ENCODE measurements at regions not wholly inside any gene's neighbourhood (a gene's known extent, or its start where the extent isn't known, plus 50 kb on each side); places are given as distances from the start of the nearest gene placed in this dataset.

- Histone ChIP-seq H3K9me3 (ENCODE audit: low read depth, low read length) (no peaks in the 10 kb centered on the region), H3K27ac (no peak overlapping the region), H3K4me3 (no peak overlapping the region), H3K36me3 (ENCODE audit: insufficient read depth, low read length) (no peaks in the 10 kb centered on the region), H3K9ac (ENCODE audit: insufficient read length) (no peak overlapping the region)
- DNase-seq (ENCODE audit: low read depth, low spot score), result no peak
- TF ChIP-seq FOXP2 (optimal IDR thresholded peaks at IDR 0.05; ENCODE audit: control extremely low read depth, extremely low read length, insufficient read depth) (no peak), POLR2AphosphoS5 (IDR thresholded peaks at IDR 0.05; ENCODE audit: borderline replicate concordance, low read depth, low read length) (no peak), EZH2 (IDR thresholded peaks at IDR 0.05) (no peak)
These were observed 124.0 kb downstream of the RAP2B start for GRCh38 chr3:153285982-153286381.

GRCh38 chr3:153287017-153287416 is 125.0 kb downstream of the RAP2B start:
- TF ChIP-seq EZH2 (IDR thresholded peaks at IDR 0.05) (no peak), POLR2AphosphoS5 (IDR thresholded peaks at IDR 0.05; ENCODE audit: borderline replicate concordance, low read depth, low read length) (no peak), FOXP2 (optimal IDR thresholded peaks at IDR 0.05; ENCODE audit: control extremely low read depth, extremely low read length, insufficient read depth) (no peak)
- Histone ChIP-seq H3K4me3 (no peak overlapping the region), H3K9ac (ENCODE audit: insufficient read length) (no peak overlapping the region), H3K36me3 (ENCODE audit: insufficient read depth, low read length) (no peaks in the 10 kb centered on the region), H3K27ac (no peak overlapping the region), H3K9me3 (ENCODE audit: low read depth, low read length) (no peaks in the 10 kb centered on the region)
- no peak for DNase-seq (ENCODE audit: low read depth, low spot score)

GRCh38 chr3:153289334-153289808 is 127.3 kb downstream of the RAP2B start:
- H3K27ac ChIP-seq, result no peak overlapping the region
- no peak for DNase-seq (ENCODE audit: low read depth, low spot score)
- no peaks in the 10 kb centered on the region for H3K9me3 ChIP-seq (ENCODE audit: low read depth, low read length)
- H3K9ac ChIP-seq (ENCODE audit: insufficient read length), result no peak overlapping the region
- no peak overlapping the region for H3K4me3 ChIP-seq
- no peaks in the 10 kb centered on the region for H3K36me3 ChIP-seq (ENCODE audit: insufficient read depth, low read length)
- TF ChIP-seq POLR2AphosphoS5 (IDR thresholded peaks at IDR 0.05; ENCODE audit: borderline replicate concordance, low read depth, low read length) (no peak), EZH2 (IDR thresholded peaks at IDR 0.05) (no peak), FOXP2 (optimal IDR thresholded peaks at IDR 0.05; ENCODE audit: control extremely low read depth, extremely low read length, insufficient read depth) (no peak)

GRCh38 chr3:153290268-153291015 is 128.4 kb downstream of the RAP2B start:
- H3K9me3 ChIP-seq (ENCODE audit: low read depth, low read length), result no peaks in the 10 kb centered on the region
- H3K9ac ChIP-seq (ENCODE audit: insufficient read length), result no peak overlapping the region
- no peak overlapping the region for H3K4me3 ChIP-seq
- TF ChIP-seq POLR2AphosphoS5 (IDR thresholded peaks at IDR 0.05; ENCODE audit: borderline replicate concordance, low read depth, low read length), result no peak
- TF ChIP-seq FOXP2 (optimal IDR thresholded peaks at IDR 0.05; ENCODE audit: control extremely low read depth, extremely low read length, insufficient read depth), result no peak
- TF ChIP-seq EZH2 (IDR thresholded peaks at IDR 0.05), result no peak
- DNase-seq (ENCODE audit: low read depth, low spot score), result no peak
- H3K27ac ChIP-seq, result no peak overlapping the region
- H3K36me3 ChIP-seq (ENCODE audit: insufficient read depth, low read length), result no peaks in the 10 kb centered on the region

- Histone ChIP-seq H3K4me3 (no peak overlapping the region), H3K9me3 (ENCODE audit: low read depth, low read length) (no peaks in the 10 kb centered on the region), H3K36me3 (ENCODE audit: insufficient read depth, low read length) (no peaks in the 10 kb centered on the region), H3K27ac (no peak overlapping the region), H3K9ac (ENCODE audit: insufficient read length) (no peak overlapping the region)
- TF ChIP-seq EZH2 (IDR thresholded peaks at IDR 0.05), result no peak
- no peak for TF ChIP-seq FOXP2 (optimal IDR thresholded peaks at IDR 0.05; ENCODE audit: control extremely low read depth, extremely low read length, insufficient read depth)
- TF ChIP-seq POLR2AphosphoS5 (IDR thresholded peaks at IDR 0.05; ENCODE audit: borderline replicate concordance, low read depth, low read length), result no peak
- no peak for DNase-seq (ENCODE audit: low read depth, low spot score)
These were observed 129.1 kb downstream of the RAP2B start for GRCh38 chr3:153291059-153291685.

GRCh38 chr3:153293265-153293664 is 131.2 kb downstream of the RAP2B start:
- H3K4me3 ChIP-seq, result no peak overlapping the region
- TF ChIP-seq FOXP2 (optimal IDR thresholded peaks at IDR 0.05; ENCODE audit: control extremely low read depth, extremely low read length, insufficient read depth) (no peak), EZH2 (IDR thresholded peaks at IDR 0.05) (no peak), POLR2AphosphoS5 (IDR thresholded peaks at IDR 0.05; ENCODE audit: borderline replicate concordance, low read depth, low read length) (no peak)
- no peaks in the 10 kb centered on the region for H3K9me3 ChIP-seq (ENCODE audit: low read depth, low read length)
- H3K27ac ChIP-seq, result no peak overlapping the region
- H3K9ac ChIP-seq (ENCODE audit: insufficient read length), result no peak overlapping the region
- H3K36me3 ChIP-seq (ENCODE audit: insufficient read depth, low read length), result no peaks in the 10 kb centered on the region
- no peak for DNase-seq (ENCODE audit: low read depth, low spot score)

- no peak for TF ChIP-seq POLR2AphosphoS5 (IDR thresholded peaks at IDR 0.05; ENCODE audit: borderline replicate concordance, low read depth, low read length)
- TF ChIP-seq EZH2 (IDR thresholded peaks at IDR 0.05), result no peak
- H3K4me3 ChIP-seq, result no peak overlapping the region
- H3K27ac ChIP-seq, result no peak overlapping the region
- DNase-seq (ENCODE audit: low read depth, low spot score), result no peak
- H3K36me3 ChIP-seq (ENCODE audit: insufficient read depth, low read length), result no peaks in the 10 kb centered on the region
- no peak overlapping the region for H3K9ac ChIP-seq (ENCODE audit: insufficient read length)
- H3K9me3 ChIP-seq (ENCODE audit: low read depth, low read length), result no peaks in the 10 kb centered on the region
These were observed 133.9 kb downstream of the RAP2B start for GRCh38 chr3:153295901-153296300.

GRCh38 chr3:153305189-153305588 is 143.2 kb downstream of the RAP2B start:
- TF ChIP-seq POLR2AphosphoS5 (IDR thresholded peaks at IDR 0.05; ENCODE audit: borderline replicate concordance, low read depth, low read length), result no peak
- TF ChIP-seq EZH2 (IDR thresholded peaks at IDR 0.05), result no peak
- TF ChIP-seq FOXP2 (optimal IDR thresholded peaks at IDR 0.05; ENCODE audit: control extremely low read depth, extremely low read length, insufficient read depth), result no peak
- Histone ChIP-seq H3K9me3 (ENCODE audit: low read depth, low read length) (no peaks in the 10 kb centered on the region), H3K27ac (no peak overlapping the region), H3K4me3 (no peak overlapping the region), H3K9ac (ENCODE audit: insufficient read length) (no peak overlapping the region), H3K36me3 (ENCODE audit: insufficient read depth, low read length) (no peaks in the 10 kb centered on the region)
- no peak for DNase-seq (ENCODE audit: low read depth, low spot score)

Measured in SK-N-MC (cell line).